CD4-positive, alpha-beta T cell (primary cell): ENCODE measurements at regions not wholly inside any gene's neighbourhood (a gene's known extent, or its start where the extent isn't known, plus 50 kb on each side); places are given as distances from the start of the nearest gene placed in this dataset.

Experiments used
- ATAC-seq: fragments of 200-7000 bp; cut with Tn5 transposase; one replicate; pipeline ENCODE4 v1.10.0; 2022; ENCODE audit warnings: mild to moderate bottlenecking; ENCODE audit not compliant: poor library complexity
- CTCF ChIA-PET: fragments of 350-600 bp; sonication (Branson Sonifier 250); formaldehyde crosslinking; loops from one replicate; lab custom pipeline; 2021; ENCODE audit warnings: antibody characterized with exemption, inconsistent platforms; lab: Charles Lee
- POLR2A ChIA-PET: fragments of 350-600 bp; sonication (Branson Sonifier 250); formaldehyde crosslinking; loops from one replicate; lab custom pipeline; 2021; ENCODE audit warnings: antibody characterized with exemption, inconsistent platforms; lab: Charles Lee
- DNase-seq, 14 experiments: peaks; one replicate each; pipeline ENCODE4 v3.0.0-alpha.2; 2013 to 2020; ENCODE audit warnings: mixed read lengths in 2 of 14
- H3K27ac ChIP-seq, 2 donors: one replicate each; pipeline versions ENCODE4 v1.5.1 to v1.7.0; 2013; ENCODE audit warnings: low read length in 2 of 2, low read depth in 1 of 2, mild to moderate bottlenecking in 1 of 2
- H3K27me3 ChIP-seq, 2 experiments: 1 replicate in 1 of 2; 2 replicates in 1 of 2; pipeline versions ENCODE4 v1.6.1 to v1.7.0; 2013; ENCODE audit warnings: low read length in 2 of 2, control low read depth in 1 of 2, mild to moderate bottlenecking in 1 of 2, moderate library complexity in 1 of 2; ENCODE audit not compliant: insufficient read depth in 2 of 2, control insufficient read depth in 1 of 2
- H3K36me3 ChIP-seq: one replicate; pipeline ENCODE4 v1.6.1; 2013; ENCODE audit warnings: low read length, control low read depth; ENCODE audit not compliant: insufficient read depth
- H3K4me1 ChIP-seq: one replicate; pipeline ENCODE4 v1.6.1; 2013; ENCODE audit warnings: low read length, control low read depth; ENCODE audit not compliant: insufficient read depth
- H3K4me3 ChIP-seq: one replicate; pipeline ENCODE4 v1.5.1; 2013; ENCODE audit warnings: mild to moderate bottlenecking, low read length, moderate library complexity
- H3K9me3 ChIP-seq, 2 experiments: 1 replicate in 1 of 2; 2 replicates in 1 of 2; pipeline versions ENCODE4 v1.6.1 to v1.7.0; 2013; ENCODE audit warnings: low read length in 2 of 2, mild to moderate bottlenecking in 2 of 2, control low read depth in 1 of 2, moderate library complexity in 1 of 2; ENCODE audit not compliant: control insufficient read depth in 1 of 2, insufficient read depth in 1 of 2
- H3K27ac Mint-ChIP-seq: one replicate; pipeline ENCODE4 v1.8.0; 2020; ENCODE audit warnings: mixed read lengths
- H3K27me3 Mint-ChIP-seq: one replicate; pipeline ENCODE4 v1.8.0; 2021; ENCODE audit warnings: mixed read lengths
- H3K36me3 Mint-ChIP-seq: one replicate; pipeline ENCODE4 v1.8.0; 2021; ENCODE audit warnings: low read depth, mixed read lengths
- H3K4me1 Mint-ChIP-seq: one replicate; pipeline ENCODE4 v1.8.0; 2021; ENCODE audit warnings: low read depth, mixed read lengths
- H3K4me3 Mint-ChIP-seq: one replicate; pipeline ENCODE4 v1.8.0; 2020; ENCODE audit warnings: mild to moderate bottlenecking, mixed read lengths
- H3K9me3 Mint-ChIP-seq: one replicate; pipeline ENCODE4 v1.8.0; 2020; ENCODE audit warnings: mixed read lengths
- intact Hi-C, 2 experiments: fragments of 100-400 bp; cut with DNase I in 1 of 2; cut with micrococcal nuclease in 1 of 2; formaldehyde crosslinking; loops; one replicate each; pipeline versions ENCODE4 v1.15.1 to v1.9.0; 2023 to 2025; cut with DNase I, micrococcal nuclease
- TF ChIP-seq, protein P1 (sequence below): fragments of 200-600 bp; IDR thresholded peaks from one replicate; pipeline ENCODE4 v1.8.0; 2022; ENCODE audit warnings: antibody characterized with exemption, mild to moderate bottlenecking

DNA sequence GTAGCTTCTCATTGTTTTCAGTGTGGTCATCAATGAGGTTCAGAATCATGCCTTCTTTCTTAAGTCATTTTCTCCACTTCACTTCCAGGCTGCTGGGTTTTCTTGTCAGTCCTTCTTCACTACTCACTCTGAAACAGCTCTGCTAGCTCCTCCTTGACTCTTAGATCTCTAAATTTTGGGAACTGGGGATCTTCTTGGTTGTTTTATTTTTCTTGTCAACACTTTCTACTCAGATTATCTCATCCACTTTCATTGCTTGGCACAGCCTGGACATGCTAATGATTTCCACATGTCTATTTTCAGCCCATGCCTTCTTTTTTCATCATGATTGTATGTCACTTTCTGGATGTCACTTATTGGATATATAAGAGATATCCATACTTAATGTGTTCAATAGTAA is 517.8 kb upstream of the DSEL start:
- Mint-ChIP-seq H3K27ac (no peak overlapping the region), H3K4me3 (no peak overlapping the region), H3K4me1 (no peaks in the 10 kb centered on the region), H3K9me3 (peaks cover 2% of the 10 kb centered on the region), H3K27me3 (no peaks in the 10 kb centered on the region), H3K36me3 (no peaks in the 10 kb centered on the region)
- Histone ChIP-seq H3K4me3 (no peak overlapping the region), H3K9me3 (no peaks in the 10 kb centered on the region), H3K27ac (no peak overlapping the region), H3K27me3 (no peaks in the 10 kb centered on the region), H3K36me3 (no peaks in the 10 kb centered on the region), H3K4me1 (no peaks in the 10 kb centered on the region)
- ChIA-PET POLR2A (no interaction called here), CTCF (no interaction called here)
- intact Hi-C loops, result no loop called here
- TF ChIP-seq, protein P1, sequence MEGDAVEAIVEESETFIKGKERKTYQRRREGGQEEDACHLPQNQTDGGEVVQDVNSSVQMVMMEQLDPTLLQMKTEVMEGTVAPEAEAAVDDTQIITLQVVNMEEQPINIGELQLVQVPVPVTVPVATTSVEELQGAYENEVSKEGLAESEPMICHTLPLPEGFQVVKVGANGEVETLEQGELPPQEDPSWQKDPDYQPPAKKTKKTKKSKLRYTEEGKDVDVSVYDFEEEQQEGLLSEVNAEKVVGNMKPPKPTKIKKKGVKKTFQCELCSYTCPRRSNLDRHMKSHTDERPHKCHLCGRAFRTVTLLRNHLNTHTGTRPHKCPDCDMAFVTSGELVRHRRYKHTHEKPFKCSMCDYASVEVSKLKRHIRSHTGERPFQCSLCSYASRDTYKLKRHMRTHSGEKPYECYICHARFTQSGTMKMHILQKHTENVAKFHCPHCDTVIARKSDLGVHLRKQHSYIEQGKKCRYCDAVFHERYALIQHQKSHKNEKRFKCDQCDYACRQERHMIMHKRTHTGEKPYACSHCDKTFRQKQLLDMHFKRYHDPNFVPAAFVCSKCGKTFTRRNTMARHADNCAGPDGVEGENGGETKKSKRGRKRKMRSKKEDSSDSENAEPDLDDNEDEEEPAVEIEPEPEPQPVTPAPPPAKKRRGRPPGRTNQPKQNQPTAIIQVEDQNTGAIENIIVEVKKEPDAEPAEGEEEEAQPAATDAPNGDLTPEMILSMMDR, result no peak
- DNase-seq (no peak), ATAC-seq (no peak)

DNA sequence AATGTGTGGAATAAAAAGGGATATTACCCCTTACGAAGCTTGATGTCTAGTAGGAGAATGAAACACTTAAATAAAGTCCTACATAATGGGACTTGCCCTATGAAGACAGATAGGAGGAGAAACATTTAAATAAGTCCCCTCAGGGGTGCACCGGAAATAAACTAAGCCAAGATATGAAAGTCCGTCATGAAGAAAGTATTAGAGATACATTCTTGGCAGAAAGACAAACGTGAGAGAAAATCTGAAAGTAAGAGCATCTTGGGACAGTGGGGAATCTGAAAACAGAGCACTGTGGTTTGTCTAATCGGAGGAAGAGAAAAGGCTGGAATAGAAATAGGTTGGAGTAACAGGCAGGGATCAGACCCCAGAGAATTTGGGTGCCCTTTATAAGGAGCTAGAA is 516.9 kb upstream of the DSEL start:
- Histone ChIP-seq H3K4me1 (no peaks in the 10 kb centered on the region), H3K4me3 (no peak overlapping the region), H3K27ac (no peak overlapping the region), H3K27me3 (no peaks in the 10 kb centered on the region), H3K9me3 (no peaks in the 10 kb centered on the region), H3K36me3 (no peaks in the 10 kb centered on the region)
- Mint-ChIP-seq H3K9me3 (peaks cover 2% of the 10 kb centered on the region), H3K27ac (no peak overlapping the region), H3K4me3 (no peak overlapping the region), H3K36me3 (no peaks in the 10 kb centered on the region), H3K4me1 (no peaks in the 10 kb centered on the region), H3K27me3 (no peaks in the 10 kb centered on the region)
- no peak for DNase-seq
- POLR2A ChIA-PET, result no interaction called here
- TF ChIP-seq, protein P1, result no peak
- intact Hi-C loops, result no loop called here
- CTCF ChIA-PET, result no interaction called here
- ATAC-seq, result no peak

DNA sequence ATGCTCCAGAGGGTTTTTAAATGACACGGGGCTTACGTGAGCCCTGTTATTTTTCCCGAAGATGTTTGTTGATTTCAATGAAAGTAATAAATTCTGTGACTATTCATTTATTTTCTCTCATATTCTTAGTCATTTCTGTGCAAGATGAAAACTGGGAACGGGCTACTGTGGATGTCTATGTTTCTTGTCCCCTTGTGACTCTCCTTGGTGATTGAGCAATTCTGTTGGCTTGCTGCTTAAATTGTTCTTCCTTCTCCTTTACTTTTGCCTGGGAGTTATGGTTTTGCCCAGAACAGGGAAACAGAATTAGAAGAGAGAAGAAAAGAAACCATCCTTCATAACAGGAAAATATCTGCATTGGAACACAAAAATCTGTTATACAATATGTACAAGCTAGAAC is 508.2 kb upstream of the DSEL start:
- ChIA-PET POLR2A (no interaction called here), CTCF (no interaction called here)
- TF ChIP-seq, protein P1, result no peak
- Histone ChIP-seq H3K27ac (no peak overlapping the region), H3K4me3 (no peak overlapping the region), H3K9me3 (no peaks in the 10 kb centered on the region), H3K36me3 (no peaks in the 10 kb centered on the region), H3K4me1 (no peaks in the 10 kb centered on the region), H3K27me3 (no peaks in the 10 kb centered on the region)
- H3K9me3 Mint-ChIP-seq, result no peaks in the 10 kb centered on the region
- no peak for DNase-seq
- H3K4me1 Mint-ChIP-seq, result no peaks in the 10 kb centered on the region
- H3K27ac Mint-ChIP-seq, result no peak overlapping the region
- no peaks in the 10 kb centered on the region for H3K36me3 Mint-ChIP-seq
- no peak overlapping the region for H3K4me3 Mint-ChIP-seq
- no peaks in the 10 kb centered on the region for H3K27me3 Mint-ChIP-seq
- intact Hi-C loops, result no loop called here
- no peak for ATAC-seq
